Left renal pelvis (tissue), 4 donors: ENCODE measurements at regions not wholly inside any gene's neighbourhood (a gene's known extent, or its start where the extent isn't known, plus 50 kb on each side); places are given as distances from the start of the nearest gene placed in this dataset.
"Not testable (repeated sequence)": the region's sequence is repeated elsewhere in the genome, so short reads cannot be mapped to it uniquely, and the experiment has no call there.

Experiments used
- DNase-seq, 4 donors: peaks; one replicate each; pipeline ENCODE4 v3.0.0-alpha.2; 2013; ENCODE audit warnings: low read depth in 4 of 4, low spot score in 3 of 4

DNA sequence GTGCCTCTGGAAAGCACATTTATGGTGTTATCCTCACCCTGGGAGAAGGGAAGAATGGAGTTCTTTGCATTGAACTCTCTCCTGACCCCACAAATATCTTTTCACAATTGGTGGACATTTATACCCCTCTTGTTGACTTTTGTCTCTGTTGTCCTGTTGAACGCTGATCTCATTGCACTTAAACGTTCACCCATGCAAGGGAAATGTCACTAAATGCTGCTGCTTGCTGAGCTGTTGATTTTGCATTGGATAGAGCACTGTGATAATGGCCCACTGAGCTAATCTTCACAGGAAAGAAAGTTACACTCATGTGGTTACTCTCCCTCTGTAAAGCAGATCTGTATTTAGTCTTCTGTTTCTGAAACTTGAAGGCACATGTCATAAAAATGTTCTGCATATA is 133.4 kb downstream of the FZD1 start:
- DNase-seq: no peak

DNA sequence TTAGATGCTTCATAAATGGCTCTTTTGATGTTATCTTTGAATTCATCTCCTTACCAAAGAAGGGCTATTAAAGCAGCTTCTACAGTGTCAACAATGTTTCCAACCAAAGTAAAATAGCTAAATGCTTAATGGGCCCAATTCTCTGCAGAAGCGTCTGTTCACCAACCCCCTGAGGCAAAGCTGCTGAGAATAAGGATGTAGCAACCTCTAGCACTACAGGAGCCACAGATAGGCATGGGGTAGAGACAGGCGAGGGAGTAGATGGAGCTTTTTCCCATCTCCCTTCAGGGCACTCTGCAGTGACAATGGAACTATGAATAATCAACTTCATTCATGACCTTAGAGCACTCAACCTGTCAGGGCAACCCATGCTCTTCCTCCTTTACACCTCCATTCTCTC is 134.1 kb downstream of the FZD1 start:
- no peak for DNase-seq

DNA sequence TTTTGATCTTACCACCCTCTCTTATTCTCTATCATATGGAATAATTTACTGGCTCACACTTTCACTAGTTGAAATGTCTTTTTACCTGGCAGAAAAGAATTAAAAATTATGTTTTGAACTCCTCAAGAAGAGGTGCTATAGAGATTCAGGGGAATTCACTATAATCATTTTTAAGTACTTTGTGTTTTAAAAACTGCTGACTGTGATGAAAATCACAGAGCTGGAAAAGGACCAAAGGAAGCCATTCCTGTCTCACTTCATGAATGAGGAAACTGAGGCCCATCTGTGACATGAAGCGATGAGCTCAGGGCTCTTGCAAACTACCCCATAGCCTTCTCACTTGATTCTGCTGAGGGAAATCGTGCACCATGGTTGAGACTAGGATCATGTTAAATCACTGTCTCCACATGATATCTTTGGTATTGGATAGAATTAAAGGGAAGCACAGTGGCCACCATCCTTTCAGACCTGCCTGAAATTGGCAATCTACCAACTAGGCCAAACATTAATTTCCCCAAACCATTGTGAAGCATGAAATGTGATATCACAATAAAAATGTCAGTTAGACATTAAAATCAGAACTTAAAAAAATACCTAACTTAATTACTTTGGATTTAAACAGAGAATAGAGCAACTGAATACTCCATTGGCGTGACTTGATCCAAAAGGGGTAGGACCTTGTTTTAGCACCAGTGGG is 141.0 kb downstream of the FZD1 start:
- no peak for DNase-seq

DNA sequence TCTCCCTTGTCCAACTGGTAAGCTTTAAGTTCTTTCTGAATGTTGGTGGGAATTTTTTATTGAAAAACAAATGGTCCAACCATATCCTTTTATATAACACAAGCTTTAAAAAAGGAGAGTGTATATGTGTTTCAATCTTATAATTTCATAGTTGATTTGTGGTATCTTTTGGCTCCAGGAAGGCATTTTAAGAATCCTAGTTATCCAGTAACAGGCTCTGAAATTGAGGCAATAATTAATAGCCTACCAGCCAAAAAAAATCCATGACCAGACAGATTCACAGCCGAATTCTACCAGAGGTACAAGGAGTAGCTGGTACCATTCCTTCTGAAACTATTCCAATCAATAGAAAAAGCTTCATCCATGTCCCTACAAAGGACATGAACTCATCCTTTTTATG is 141.6 kb downstream of the FZD1 start:
- DNase-seq: not testable (repeated sequence)

DNA sequence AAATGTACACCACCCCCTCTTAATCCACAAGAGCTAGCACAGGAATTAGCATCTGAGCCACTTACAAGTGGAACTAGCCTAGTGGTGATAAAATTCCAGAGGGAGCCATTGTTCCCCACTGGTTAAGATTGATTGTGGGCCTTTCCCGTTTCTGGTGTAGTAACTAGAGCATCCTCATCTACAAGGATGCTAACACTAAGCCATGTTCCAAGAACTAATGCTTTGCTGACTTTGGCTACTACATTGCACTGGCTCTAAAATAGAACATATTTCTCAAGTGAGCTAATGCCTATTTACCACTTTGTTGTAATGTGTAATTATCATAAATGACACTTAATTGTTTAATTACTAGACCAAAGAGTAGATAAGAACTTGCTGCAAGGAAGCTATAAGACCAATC is 143.7 kb downstream of the FZD1 start:
- no peak for DNase-seq

DNA sequence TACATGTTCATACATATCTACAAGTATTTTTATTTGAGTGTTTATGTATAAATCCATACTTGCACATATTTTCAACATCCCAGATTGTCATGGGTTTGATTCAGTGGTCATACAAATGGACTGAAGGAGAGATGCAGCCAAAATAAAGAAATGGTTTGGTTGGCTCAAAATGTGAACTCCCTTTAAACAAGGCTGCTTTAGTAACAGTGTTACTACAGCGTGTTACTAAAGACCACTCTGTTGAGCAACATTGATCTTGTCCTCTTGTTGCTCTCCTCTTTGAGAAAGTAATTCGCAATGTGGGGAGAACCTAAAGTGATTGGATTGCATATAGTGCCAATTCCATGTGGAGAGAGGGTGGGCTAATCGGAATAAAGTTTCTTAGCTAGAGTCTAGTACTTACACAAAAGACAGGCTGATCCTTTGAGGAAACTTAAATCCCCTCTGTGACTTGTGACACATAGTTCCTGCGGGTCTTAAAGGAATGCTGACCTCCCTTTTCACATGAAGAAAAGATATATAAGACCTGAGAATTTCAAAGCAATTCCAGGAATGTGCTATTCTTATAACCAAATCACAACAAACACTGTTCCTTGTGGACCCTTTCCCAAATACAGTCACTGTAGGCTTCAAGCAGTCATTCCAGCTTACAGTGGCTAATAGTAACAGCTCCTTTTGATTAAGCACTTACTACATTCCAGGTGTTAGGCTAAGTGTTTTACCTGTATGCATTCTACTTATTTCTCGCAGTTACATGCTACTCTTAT is 144.3 kb downstream of the FZD1 start:
- no peak for DNase-seq

DNA sequence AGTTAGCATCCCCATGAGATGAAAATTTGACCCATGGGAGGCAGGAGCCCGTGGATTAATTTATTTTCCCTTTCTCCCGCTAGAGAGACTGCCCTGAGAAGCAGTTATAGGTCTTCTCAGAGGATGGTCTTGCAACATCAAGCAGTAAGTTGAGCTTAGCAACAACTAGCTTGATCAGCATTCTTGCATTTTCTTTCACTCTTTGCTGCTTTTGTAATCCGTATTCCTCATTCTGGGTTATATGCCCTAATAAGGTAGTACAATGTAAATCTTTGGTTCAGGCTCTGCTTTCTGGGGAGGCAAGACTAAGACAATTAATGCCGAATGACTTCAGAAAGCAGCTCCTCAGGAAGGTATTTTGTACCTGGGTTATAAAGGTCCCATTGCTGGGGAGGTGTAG is 146.8 kb downstream of the FZD1 start:
- DNase-seq: no peak

DNA sequence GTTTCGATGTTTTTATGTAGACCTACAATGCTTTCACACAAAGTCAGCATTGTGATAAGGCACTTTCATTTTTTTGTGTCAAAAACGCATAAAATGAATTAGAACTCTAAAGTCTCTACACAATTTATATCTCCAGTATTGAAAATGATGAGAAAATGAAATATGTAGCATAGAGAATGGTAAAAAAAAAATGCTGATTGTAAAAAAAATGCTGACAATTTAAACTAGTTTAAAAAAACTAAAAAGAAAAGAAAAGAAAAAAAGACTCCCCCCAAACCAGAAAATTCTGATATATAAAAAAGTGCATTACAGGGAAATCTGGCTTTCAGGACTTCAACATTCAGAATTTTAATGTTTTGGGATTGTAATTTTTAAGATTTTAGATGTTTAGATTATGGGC is 148.1 kb downstream of the FZD1 start:
- no peak for DNase-seq

DNA sequence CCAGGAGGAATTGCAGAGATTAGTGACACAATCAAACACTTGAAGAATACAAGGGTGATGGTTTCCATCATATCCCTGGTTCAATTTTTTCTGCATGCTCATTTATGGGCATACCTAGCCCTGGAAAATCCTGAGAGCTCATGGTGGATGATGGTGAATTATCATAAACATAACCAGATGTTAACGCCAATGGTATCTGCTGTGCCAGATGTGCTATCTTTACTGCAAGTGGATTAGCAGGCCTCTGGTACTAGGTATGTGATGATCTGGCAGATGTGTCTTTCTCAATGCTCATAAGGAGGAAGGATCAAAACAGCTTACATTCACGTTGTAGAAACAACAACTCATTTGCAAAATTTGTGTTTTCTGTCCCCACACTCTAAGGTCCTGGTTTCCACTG is 150.5 kb downstream of the FZD1 start:
- DNase-seq: no peak

DNA sequence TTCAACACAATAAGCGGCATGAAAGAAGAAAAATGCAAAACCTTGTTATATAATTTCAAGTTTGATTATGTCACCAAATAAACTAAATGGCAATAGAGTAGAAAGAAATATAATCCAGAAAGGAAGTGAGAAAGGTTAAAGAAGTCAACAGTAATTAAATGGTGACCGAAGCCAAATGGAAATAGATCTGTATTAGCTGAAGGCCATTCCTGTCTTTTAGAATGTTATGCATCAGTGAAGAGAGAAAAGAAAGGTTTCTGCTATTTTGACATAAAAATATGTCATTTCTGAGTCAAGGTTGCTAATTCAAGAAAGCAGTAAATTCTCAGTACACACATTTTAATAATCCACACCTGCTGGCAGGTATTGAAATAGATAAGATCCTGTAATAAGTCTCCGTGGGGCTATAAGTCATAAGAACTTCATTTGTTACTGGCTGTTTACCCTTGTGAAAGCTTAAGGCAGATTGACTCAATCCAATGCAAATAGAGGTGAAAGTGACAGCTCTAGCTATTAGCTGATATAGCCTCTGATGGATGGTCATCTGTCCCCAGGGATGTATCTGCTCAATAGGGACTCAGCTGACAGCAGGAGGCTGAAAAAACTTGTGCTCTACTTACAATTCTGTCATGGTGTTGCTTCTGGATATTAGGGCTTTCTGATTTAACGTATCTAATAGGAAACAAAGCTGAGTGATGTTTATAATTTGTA is 152.1 kb downstream of the FZD1 start:
- DNase-seq: no peak

DNA sequence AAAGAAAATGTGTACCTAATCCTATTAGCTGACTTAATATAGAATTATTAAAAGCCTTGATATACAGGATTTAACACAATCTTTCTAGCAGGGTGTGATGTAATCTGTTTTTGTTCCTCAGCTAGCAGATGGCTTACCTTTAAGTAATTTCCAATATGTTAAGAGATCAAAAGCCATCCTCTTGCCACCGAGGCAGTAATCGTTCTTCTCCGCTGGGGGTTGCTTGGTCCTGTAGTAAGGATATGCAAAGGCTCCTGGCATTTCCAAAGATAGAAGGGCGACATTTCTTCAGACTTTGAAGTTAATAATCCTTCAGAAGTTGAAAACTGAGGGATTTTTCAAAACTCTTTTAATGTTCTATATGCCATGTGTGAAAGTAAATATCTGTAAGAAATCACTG is 156.4 kb downstream of the FZD1 start:
- no peak for DNase-seq

DNA sequence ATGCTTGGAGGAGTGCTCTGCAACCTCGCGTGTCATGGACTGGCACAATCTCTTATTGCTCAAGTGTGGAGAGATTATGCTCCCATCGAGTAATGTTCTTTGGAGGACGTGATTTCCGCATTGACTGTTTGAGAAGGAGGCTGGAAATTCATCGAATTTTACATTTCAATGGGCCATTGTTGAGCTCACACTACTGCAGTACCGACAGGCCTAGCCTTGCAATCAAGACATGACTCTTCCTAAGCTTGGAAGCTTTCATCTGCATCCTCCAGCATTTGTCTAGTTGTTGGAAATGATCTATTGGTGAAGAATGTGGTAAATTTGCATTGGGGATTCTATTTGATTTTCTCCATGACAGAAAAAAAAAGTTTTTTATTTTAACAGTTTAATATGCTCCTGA is 156.8 kb downstream of the FZD1 start:
- no peak for DNase-seq

DNA sequence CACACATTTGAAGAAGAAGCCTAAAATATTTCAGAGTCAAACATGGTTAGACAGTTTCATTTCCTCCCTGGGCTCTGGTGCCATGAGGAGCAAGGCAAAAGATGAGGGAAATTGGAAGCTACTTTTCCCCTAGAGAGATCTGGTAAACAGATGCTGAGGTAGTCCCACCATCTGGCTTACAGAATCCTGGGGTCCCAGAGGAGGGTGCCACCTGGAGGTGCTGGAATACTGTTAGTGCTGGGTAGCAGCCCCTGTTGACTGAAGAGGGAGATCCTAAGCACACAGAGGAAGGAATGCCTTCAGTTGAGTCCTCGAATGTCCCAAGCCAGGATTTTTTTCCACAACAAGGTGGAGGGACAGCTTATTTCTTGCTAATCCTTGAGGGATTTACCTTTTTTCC is 160.1 kb downstream of the FZD1 start:
- DNase-seq: no peak

DNA sequence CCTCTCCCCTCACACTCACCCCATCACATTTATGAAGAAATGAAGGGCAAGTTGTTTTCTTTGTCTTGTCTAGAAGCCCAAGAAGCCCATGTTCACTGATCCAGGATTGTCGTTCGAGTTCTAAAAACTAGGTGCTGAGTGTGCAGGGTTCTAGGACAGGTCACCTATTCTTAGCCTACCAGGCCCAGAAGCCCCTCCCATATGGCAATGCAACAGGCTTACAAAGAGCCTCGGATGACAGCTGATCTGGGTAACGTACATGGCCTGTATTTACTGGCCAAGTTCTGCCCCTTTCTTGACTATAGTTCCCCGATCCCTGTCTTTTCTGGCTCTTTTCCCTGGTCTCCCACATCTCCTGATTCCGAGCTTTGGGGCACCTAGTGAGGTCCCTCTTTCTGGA is 160.9 kb downstream of the FZD1 start:
- no peak for DNase-seq

DNA sequence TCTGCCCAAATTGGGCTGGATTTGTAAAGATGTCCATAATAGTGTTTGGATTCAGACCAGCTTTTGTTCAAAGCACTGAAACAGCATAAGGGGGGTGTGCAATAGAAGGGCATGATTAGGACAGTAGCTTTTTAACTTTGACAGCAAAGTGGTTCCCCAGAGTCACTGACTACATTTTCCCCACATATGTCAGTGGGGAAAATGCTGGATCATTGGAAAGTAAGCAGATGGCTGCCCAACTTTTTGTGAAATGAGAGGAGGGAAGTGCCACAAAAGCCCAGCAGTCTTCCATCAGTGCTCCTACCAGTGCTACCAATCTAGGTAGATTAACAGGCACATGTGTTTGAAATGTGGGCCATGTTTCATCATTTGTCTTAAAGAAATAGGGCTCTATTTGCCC is 162.8 kb downstream of the FZD1 start:
- DNase-seq: no peak

DNA sequence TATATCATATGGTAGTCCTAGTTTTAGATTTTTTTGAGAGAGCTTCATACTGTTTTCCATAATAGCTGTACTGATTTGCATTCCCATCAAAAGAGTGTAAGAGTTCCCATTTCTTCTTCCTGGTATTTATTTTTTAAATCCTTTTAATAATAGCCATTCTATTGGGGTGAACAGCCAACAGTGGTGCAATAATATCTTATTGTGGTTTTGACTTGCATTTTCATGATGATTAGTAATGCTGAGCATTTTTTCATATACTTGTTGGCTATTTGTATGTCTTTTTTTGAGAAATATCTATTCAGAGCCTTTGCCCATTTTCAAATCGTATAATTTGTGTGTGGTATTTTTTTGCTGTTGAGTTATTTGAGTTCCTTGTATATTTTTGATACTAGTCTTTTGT is 167.4 kb downstream of the FZD1 start:
- no peak for DNase-seq

DNA sequence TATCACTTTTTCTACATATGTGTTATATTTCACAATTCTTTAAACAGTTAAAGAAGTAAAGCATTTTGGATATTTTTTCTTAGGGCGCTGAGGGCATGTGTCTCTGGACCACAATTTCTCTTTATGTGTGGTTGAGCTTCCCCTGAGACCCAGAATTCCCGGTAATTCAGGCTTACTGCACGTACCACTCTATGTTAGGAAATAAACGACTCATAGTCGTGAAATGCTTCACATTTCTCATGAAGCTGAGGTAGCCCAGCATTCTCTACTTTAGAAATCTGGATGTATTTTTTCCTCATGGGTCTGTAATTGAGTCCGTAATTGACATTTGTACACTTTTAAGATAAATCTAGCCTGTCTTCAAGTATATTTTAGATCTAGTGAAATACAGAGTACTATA is 170.6 kb downstream of the FZD1 start:
- DNase-seq: no peak

DNA sequence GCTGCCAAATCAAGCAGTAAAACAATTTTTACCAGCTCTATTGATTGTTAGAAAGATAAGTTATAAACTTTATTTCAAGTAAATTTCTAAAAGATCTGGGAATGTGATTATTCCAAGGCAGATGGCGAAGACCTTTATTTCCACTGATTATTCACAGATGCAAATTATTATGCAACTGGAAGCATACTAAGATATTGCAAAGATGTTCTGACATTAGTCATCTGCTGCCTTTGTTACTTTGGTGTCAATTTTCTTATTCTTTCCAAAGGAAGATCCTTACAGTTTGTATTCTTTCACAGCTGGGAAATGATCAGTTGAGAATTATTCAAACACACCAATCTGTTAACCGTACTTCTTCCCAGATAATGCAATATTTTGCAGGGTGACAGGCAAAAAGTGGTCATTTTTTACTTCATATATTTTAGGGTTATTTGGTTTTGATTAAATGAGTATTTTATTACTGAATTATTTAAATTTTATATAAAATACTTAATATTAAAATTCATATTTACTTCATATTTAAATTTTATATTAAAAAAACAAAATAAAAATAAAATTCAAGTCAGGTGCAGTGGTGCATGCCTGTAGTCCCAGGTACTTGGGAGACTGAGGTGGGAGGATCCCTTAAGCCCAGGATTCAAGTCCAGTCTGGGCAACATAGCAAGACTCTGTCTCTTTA is 171.3 kb downstream of the FZD1 start:
- DNase-seq: no peak

DNA sequence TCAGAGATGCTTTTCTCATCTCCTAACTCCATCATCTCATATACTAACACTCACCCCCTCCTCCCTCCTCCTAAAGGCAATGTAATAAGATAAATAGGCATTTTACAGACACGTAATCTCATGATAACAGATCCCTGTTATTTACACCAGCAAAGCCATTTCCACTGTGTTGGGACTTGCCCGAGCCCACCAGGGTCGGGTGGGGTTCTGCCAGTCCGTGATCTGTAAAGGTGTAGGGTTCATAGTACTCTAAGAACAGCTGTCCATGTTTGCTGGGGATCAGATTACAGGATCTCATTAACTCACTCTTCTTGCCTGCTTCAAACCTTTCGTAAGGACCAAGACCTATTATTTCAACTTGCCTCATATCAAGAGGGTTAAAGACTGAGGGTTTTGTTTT is 172.4 kb downstream of the FZD1 start:
- peak in 1 of 4 donors; percentile 4 for DNase-seq

DNA sequence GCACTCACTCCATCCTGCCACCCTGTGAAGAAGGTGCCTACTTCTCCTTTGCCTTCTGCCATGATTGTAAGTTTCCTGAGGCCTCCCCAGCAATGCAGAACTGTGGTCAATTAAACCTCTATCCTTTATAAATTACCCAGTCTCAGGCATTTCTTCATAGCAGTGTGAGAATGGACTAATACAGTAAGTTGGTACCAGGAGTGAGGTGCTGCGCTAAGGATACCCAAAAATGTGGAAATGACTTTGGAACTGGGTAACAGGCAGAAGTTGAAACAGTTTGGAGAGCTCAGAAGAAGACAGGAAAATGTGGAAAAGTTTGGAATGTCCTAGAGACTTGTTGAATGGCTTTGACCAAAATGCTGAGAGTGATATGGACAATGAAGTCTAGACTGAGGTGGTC is 176.0 kb downstream of the FZD1 start:
- DNase-seq: not testable (repeated sequence)

DNA sequence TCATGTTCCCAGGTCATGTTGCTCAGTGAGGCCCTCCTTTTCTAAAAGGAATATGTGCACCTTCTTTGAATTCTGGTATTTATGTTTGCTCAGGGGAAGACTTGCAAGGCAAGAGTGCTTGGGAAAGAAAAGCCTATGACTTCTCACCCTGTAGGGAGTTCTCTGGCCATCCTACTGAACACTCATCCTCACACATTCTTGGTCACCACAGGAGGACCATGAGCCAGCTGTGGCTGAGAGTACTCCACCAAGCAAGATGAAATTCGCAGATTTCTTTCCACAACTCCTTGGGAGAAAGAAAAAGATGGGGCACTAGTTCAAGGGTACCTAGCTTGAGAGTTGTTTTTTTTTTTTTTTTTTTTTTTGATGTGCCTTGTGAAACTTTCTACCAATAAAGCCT is 179.6 kb downstream of the FZD1 start:
- DNase-seq: no peak
